T47D (cell line): ENCODE measurements at regions not wholly inside any gene's neighbourhood (a gene's known extent, or its start where the extent isn't known, plus 50 kb on each side); places are given as distances from the start of the nearest gene placed in this dataset.
"Not testable (repeated sequence)": the region's sequence is repeated elsewhere in the genome, so short reads cannot be mapped to it uniquely, and the experiment has no call there.

Experiments
- DNase-seq, 2 experiments: peaks; one replicate each; pipeline versions ENCODE4 v3.0.0 to v3.0.0-alpha.2; 2011 to 2012; ENCODE audit warnings: low read depth in 1 of 2, low spot score in 1 of 2
- JUND ChIP-seq: IDR thresholded peaks from 2 replicates; pipeline ENCODE4 v1.6.1; 2012; ENCODE audit warnings: low read depth
- in situ Hi-C: cut with HindIII; loops from 2 replicates; pipeline ENCODE4 v1.10.0; 2016; ENCODE audit warnings: low sequenced_read_pairs, low pct_unique_long_range_greater_than_20kb

DNA sequence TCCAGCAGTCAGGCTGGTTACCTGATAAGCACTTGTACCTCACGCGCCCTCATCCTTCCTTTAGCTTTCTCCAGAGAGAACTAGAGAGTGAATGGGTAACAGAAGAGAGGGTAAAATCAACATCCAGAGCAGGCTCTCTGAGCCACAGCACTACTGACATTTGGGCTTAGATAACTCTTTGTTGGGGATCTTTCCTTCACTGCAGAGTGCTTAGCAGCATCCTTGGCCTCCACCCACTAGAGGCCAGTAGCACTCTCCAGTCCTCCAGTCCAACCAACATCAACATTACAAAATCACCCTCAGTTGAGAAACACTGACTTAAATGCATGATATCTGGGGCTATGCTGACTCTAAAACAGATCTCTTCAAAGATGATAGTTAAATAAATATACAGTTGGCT, 220.7 kb downstream of the TACR3 start:
- TF ChIP-seq JUND = no peak
- no peak for DNase-seq
- in situ Hi-C loops = no loop called here

DNA sequence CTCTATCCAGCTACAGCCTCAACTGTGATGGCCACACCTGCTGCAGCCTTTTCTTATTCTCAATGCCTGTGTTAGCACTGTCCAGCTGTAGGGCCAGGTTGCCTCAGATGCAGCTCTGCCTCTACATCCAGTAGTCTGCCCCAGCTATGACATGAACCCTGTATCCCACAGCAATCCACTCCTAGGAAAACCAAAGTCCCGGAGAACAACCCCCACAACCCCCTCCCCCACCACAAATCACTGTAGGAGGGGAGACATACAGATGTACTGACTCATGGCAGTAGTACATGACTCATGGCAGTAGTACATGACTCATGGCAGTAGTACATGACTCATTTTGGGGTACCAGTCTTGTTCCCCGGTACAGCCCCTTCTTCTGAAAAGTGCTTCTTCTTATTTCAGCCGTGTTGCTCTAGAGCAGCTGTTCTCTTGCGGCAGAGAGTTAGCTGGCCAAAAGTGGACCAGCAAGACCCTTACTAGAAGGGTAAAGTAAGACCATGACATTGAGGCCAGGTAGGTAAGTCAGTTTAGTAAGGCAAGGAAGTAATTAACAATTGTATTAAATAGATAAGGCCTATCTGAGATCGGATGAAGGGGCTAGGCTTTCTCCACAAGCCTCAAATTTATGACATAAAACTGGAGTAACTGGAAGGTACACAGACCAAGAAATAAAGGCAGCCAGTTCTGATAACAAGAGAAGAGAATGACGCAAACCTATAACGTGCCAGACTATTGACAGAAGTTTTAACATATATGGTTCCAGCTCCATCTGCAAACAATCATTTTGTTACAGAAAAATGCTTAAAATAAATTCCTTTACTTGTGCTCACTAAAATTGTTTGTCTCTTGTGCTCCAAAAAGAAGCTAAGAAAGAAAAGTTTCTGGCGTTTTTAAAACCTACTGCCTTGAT, 221.4 kb downstream of the TACR3 start:
- TF ChIP-seq JUND = no peak
- no peak for DNase-seq
- in situ Hi-C loops = no loop called here

DNA sequence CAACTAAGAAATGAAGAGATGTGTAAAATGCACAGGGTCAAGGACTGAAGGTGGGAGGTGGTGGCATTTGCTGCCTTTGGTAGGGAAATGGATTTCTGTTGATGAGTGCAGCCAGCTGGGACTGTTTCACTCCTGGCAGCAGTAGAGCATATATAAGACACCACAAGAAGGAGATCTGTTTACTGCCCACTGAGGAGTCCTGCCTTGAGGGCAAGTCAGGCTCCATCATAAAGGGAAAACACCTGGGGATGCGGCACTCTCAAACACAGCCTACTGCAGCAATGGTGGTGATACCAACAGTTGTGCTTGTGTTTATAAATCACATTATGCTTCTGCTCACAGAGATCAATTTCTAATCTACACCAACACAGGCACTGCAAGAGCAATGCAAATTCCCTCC, 222.1 kb downstream of the TACR3 start:
- no peak for TF ChIP-seq JUND
- no peak for DNase-seq
- in situ Hi-C loops = no loop called here

DNA sequence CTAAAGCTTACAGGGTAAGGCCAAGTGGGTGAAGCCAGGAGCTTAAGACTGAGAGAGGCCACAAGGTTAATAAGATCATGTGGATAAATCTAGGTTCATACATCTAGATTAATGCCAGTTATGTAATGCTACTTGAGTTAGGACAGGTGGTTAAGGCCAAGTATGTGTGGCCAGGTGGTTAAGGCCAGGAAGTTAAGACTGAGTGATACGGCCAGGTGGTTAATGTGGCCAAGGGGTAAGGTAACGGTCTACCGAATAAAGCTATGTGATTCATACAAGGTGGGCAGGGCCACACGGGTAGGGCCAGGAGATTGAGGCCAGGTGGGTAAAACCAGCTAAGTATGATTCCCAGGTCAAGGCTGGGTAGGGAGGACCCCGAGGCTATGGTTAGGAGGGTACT, 223.0 kb downstream of the TACR3 start:
- DNase-seq = no peak
- in situ Hi-C loops = no loop called here
- TF ChIP-seq JUND = no peak

DNA sequence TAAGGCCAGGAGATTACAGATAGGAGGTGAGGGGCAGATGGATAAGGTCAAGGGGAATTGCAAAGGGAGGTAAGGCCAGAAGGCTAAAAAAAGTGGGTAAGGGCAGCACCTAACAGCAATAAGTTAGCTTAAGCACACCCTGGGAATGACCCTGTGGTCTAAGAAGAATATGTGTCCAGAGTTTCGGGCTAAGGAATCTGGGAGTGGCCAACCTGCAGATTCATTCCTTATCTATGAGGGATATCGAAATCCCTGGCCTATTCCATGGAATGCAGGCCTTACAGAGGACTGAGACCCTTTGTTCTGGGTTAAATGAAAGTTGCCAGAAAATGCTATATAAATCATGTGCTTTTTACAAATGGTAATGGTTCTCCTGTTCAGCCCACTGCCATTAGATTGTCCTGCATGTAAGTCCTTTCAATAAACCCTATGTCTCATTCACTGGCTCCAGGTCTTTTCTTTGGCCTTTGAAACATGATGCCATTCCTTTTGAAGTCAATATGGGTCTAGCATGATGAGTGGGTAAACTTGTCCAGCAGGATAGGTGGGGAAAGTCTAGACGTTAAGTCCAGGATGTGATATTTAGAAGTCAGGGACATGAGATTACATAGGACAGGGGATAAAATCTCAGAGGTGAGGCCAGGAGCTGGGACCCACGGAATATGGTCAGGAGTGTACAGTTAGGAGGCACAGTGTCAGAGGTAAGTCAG, 226.2 kb downstream of the TACR3 start:
- in situ Hi-C loops = no loop called here
- DNase-seq = peak in 1 of 2 experiments; percentile 64
- TF ChIP-seq JUND = no peak

DNA sequence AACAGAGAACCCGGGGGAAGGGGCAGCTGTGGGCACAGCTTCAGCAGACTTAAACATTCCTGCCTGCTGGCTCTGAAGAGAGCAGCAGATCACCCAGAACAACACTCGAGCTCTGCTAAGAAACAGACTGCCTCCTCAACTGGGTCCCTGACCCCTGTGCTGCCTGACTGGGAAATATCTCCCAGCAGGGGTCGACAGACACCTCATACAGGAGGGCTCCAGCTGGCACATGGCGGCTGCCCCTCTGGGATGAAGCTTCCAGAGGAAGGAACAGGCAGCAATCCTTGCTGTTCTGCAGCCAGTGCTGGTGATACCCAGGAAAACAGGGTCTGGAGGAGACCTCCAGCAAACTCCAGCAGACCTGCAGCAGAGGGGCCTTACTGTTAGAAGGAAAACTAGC, 234.5 kb downstream of the TACR3 start:
- in situ Hi-C loops, DNase-seq: not testable (repeated sequence)

DNA sequence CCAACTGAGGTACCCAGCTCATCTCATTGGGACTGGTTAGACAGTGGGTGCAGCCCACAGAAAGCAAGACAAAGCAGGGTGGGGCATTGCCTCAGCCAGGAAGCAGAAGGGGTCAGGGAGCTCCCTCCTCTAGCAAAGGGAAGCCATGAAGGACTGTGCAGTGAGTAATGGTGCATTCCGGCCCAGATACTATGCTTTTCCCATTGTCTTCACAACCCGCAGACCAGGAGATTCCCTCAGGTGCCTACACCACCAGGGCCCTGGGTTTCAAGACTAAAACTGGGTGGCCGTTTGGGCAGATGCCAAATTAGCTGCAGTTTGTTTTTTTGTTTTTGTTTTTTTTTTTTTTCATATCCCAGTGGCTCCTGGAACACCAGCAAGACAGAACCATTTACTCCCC, 235.3 kb downstream of the TACR3 start:
- no peak for DNase-seq
- TF ChIP-seq JUND = no peak
- in situ Hi-C loops = no loop called here

DNA sequence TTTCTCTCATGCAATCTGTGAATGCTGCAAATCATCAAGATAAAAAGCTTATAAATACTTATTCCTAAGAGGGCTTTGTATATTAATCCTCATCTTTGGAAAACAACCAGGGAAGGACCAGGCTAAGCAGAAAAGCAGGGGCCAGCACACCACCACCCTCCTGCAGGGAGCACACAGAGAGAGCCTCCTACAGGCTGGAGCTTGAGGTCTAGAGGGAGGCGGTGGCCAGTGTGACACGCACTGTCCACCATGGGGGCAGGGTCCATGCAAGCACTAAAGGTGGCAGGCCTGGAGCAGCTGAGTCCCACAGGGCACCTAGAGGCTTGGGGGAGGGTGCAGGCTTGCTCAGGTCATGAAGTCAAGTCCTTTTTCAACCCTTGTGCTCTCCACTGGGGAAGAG, 236.9 kb downstream of the TACR3 start:
- TF ChIP-seq JUND = no peak
- in situ Hi-C loops = no loop called here
- DNase-seq = no peak

DNA sequence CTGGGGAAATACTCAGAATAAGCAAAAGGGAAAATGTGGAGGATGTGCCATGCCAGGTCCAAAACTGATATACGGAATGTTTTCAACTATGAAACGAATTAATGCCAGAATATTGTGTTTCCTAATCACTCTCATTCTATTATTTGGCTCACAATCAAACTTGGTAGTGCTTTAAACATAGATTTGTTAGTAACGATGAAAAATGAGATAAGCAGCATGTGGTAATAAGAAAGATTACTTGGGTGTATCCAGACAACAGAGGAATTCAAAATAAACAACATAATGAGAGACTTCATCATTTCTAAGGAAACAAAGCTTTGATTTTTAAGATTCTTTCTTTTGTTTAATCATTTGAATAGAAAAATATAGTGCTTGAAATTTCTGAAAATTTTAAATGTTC, 237.3 kb downstream of the TACR3 start:
- no peak for TF ChIP-seq JUND
- DNase-seq = no peak
- in situ Hi-C loops = no loop called here

DNA sequence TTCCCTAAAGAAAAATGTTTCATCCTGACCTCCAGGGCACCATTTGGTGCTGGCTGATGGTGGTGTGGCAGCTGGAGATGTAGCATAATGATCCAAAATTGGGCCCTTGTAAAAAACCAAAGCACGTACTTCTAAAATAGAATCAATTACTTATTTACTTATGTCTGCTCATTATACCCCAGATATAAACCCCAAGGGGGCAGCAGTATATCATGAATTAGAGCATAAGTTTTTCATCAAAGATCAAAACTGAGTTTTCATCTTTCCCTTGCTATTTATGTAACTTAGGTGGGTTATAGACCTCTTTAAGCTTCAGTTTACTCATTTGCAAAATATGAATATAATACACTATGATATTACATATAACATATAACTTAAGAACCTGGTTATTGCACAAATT, 241.1 kb downstream of the TACR3 start:
- no peak for TF ChIP-seq JUND
- in situ Hi-C loops = no loop called here
- DNase-seq = no peak

DNA sequence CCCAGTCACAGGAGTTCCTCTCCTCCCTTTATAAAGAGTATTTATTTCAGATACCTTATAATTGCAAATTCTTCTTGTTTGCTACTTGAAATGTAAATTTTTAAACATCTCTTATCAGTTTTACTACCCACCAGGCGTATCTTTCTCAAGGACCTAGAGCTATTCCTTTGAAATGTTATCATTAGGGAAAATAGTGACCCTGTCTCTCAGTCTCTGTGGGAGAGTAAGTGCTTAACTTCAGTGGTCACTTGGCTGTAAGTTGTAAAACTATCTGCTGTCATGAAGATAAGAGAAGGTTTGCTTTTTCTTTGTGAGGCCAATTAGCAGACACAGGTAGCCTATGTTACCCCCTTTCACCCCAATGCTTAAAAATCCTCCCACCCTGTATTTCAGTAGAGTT, 241.6 kb downstream of the TACR3 start:
- in situ Hi-C loops = no loop called here
- DNase-seq = no peak
- no peak for TF ChIP-seq JUND

DNA sequence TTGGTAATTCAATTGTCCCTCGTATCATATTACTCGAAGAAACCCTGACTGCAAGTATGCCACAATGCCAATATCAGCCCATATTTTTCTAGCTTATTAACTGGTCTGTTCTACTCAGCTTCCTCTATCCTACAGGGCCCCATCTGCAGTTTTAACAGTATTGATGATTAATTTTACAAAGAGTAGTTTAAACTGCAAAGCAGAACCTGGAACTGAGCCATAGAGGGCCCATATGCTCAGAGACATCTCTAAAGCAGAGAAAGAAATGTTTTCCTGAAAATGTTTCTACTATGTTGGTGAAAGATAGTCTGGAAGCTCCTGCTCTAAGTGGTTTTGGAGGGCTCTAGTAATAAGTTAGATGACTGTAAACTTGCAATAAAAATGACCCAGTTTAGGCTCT, 259.4 kb upstream of the CENPE start:
- DNase-seq = no peak
- in situ Hi-C loops = no loop called here
- no peak for TF ChIP-seq JUND

DNA sequence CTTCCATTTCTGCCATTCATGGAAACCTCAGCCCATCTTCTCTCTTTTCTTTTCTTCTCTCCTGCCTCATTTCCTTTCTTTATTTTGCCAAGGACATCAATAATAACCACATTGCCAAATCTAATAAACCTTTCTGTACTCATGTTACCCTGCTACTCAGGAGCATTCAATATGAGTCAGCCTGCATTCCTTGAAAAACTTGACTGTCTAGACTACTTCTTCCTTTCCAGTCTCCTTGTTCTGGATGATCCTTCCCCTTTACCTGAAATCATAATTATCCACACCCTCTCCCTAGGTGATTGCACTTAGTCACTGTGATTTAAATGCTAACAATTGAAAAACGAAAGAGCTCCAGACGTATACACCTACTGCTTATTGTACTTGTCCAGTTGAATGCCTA, 253.2 kb upstream of the CENPE start:
- in situ Hi-C loops = no loop called here
- TF ChIP-seq JUND = no peak
- DNase-seq = no peak
